Thymus (tissue), 11 donors: ENCODE measurements at regions not wholly inside any gene's neighbourhood (a gene's known extent, or its start where the extent isn't known, plus 50 kb on each side); places are given as distances from the start of the nearest gene placed in this dataset.

Source experiments
- DNase-seq, 9 donors: peaks; one replicate each; pipeline ENCODE4 v3.0.0-alpha.2; 2013; ENCODE audit warnings: low spot score in 9 of 9, low read depth in 6 of 9, missing footprints in 1 of 9
- H3K27ac ChIP-seq, 2 donors: one replicate each; pipeline ENCODE4 v1.5.1; 2013; ENCODE audit warnings: control low read depth in 1 of 2, low read depth in 1 of 2, low read length in 1 of 2, mild to moderate bottlenecking in 1 of 2, moderate library complexity in 1 of 2
- H3K27me3 ChIP-seq, 2 donors: one replicate each; pipeline ENCODE4 v1.5.1; 2013; ENCODE audit warnings: low read length in 1 of 2; ENCODE audit not compliant: control insufficient read depth in 2 of 2, insufficient read depth in 1 of 2
- H3K36me3 ChIP-seq, 2 donors: one replicate each; pipeline ENCODE4 v1.5.1; 2013; ENCODE audit warnings: low read length in 1 of 2, mild to moderate bottlenecking in 1 of 2, moderate library complexity in 1 of 2; ENCODE audit not compliant: control insufficient read depth in 2 of 2, insufficient read depth in 2 of 2
- H3K4me1 ChIP-seq, 2 donors: one replicate each; pipeline ENCODE4 v1.5.1; 2013; ENCODE audit warnings: low read length in 2 of 2; ENCODE audit not compliant: control insufficient read depth in 2 of 2, insufficient read depth in 2 of 2
- H3K4me3 ChIP-seq, 2 donors: one replicate each; pipeline ENCODE4 v1.5.1; 2013; ENCODE audit warnings: low read length in 2 of 2, control low read depth in 1 of 2, mild to moderate bottlenecking in 1 of 2
- H3K9me3 ChIP-seq, 2 donors: one replicate each; pipeline ENCODE4 v1.5.1; 2013; ENCODE audit warnings: low read length in 1 of 2, mild to moderate bottlenecking in 1 of 2; ENCODE audit not compliant: control insufficient read depth in 2 of 2, insufficient read depth in 1 of 2
- WGBS: extraction: QIAGEN DNeasy Blood & Tissue Kit; methylation state at CpG from one replicate; pipeline ENCODE4 v1.1.7; 2013; 5-methylcytosine and 5-hydroxymethylcytosine counted together
- donor health status: healthy.

DNA sequence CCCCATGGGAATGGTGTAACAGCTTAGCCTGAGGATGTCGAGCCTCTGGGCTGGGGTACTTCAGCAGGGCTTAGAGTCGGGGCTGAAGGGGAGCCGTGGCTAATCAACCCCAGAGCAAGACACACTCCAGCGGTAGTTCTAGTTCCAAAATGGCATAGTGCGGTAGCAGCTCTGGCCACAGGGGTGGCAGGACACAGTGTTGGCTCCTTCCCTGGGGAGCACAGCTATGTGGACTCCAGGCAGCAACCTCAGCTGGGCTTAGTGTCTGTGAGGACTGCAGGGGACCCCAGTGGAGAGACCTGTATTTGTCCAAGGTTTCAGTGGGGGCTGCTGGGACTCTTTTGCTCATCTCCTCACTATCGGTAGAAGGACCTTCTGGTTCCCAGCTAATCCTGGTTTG lies 70.8 kb upstream of the PCDH20 start:
- Histone ChIP-seq H3K36me3 (no peaks in the 10 kb centered on the region), H3K9me3 (no peaks in the 10 kb centered on the region), H3K27me3 (no peaks in the 10 kb centered on the region), H3K27ac (no peak overlapping the region), H3K4me3 (no peak overlapping the region), H3K4me1 (no peaks in the 10 kb centered on the region)
- DNase-seq, result no peak
- WGBS, result 88% methylated on average over 6 of the region's 6 CpGs

DNA sequence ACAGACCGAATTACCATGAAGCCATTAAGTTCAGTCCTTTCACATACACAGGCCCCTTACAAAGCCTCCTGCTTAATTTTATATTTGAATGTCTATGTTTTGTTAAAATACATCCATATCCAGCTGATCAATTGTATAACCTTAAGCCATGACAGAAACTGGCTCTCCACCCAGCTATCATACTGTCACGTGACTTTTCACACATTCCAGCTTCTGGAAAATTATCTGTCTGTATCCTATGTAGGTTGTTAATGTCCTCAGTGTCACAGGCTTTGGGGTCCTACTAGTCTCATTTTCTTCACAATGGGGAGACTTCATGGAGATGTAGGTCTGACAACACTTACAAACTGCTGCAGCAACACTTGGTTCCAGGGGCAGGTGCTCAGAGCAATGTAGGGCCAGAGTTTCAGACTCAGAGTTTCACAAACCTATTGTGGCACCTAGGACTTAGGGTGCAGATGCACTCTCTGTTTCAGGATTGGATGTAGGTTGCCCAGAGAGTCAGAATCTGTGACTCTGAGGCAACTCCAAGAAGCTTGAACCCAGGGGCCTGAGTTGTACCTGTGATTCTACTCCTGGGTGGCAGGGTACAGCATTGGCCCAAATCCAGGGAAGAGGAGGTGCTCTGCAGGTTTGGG lies 69.6 kb upstream of the PCDH20 start:
- no peaks in the 10 kb centered on the region for H3K36me3 ChIP-seq
- no peak overlapping the region for H3K27ac ChIP-seq
- H3K27me3 ChIP-seq, result no peaks in the 10 kb centered on the region
- WGBS, result 90% methylated on average over 2 of the region's 2 CpGs
- H3K4me3 ChIP-seq, result no peak overlapping the region
- no peaks in the 10 kb centered on the region for H3K9me3 ChIP-seq
- no peak for DNase-seq
- no peaks in the 10 kb centered on the region for H3K4me1 ChIP-seq

GRCh38 chr13:61477619-61478018 lies 62.0 kb upstream of the PCDH20 start:
- WGBS, result 92% methylated on average over 5 of the region's 5 CpGs
- no peaks in the 10 kb centered on the region for H3K27me3 ChIP-seq

DNA sequence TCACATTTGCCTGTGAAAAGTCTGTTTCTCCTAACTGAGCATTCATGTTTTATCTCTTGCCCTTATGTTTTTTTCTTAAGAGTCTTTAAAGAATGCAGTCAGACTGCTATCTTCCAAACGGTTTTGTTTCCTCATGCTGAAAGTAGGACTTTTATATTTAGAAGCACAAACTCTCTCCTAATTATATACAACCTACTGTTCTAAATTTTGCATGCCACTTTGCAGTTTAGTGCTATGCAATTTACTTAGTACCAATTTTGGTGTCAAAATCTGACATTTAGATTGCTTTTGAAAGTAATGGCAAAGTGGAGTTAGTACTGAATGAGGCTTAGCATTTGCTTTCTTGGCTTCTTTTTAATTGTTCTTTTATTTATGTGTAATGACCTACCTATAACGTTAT lies 55.1 kb upstream of the PCDH20 start:
- 48% methylated on average over 2 of the region's 2 CpGs for WGBS
- DNase-seq, result no peak

More at GRCh38 chr13:61477619-61478018, 62.0 kb upstream of the PCDH20 start:
- H3K36me3 ChIP-seq, result no peaks in the 10 kb centered on the region
- no peak overlapping the region for H3K4me3 ChIP-seq
- DNase-seq, result no peak
- H3K4me1 ChIP-seq, result no peaks in the 10 kb centered on the region
- H3K9me3 ChIP-seq, result no peaks in the 10 kb centered on the region
- H3K27ac ChIP-seq, result no peak overlapping the region

GRCh38 chr13:61466280-61466679 lies 50.6 kb upstream of the PCDH20 start:
- 63% methylated on average over 3 of the region's 3 CpGs for WGBS
- Histone ChIP-seq H3K27ac (no peak overlapping the region), H3K9me3 (no peaks in the 10 kb centered on the region), H3K4me3 (no peak overlapping the region), H3K27me3 (no peaks in the 10 kb centered on the region), H3K36me3 (no peaks in the 10 kb centered on the region), H3K4me1 (no peaks in the 10 kb centered on the region)
- DNase-seq, result no peak

More for the DNA sequence above, 55.1 kb upstream of the PCDH20 start:
- Histone ChIP-seq H3K4me3 (no peak overlapping the region), H3K27ac (no peak overlapping the region), H3K9me3 (no peaks in the 10 kb centered on the region), H3K36me3 (no peaks in the 10 kb centered on the region), H3K4me1 (no peaks in the 10 kb centered on the region), H3K27me3 (no peaks in the 10 kb centered on the region)
